LNCAP (cell line): ENCODE measurements at regions not wholly inside any gene's neighbourhood (a gene's known extent, or its start where the extent isn't known, plus 50 kb on each side); places are given as distances from the start of the nearest gene placed in this dataset.

ENCODE experiments used
- TF ChIP-seq, protein P1 (sequence below): fragments of 450-650 bp; IDR thresholded peaks from 2 replicates; pipeline ENCODE4 v1.5.1; 2017; ENCODE audit warnings: mild to moderate bottlenecking

DNA sequence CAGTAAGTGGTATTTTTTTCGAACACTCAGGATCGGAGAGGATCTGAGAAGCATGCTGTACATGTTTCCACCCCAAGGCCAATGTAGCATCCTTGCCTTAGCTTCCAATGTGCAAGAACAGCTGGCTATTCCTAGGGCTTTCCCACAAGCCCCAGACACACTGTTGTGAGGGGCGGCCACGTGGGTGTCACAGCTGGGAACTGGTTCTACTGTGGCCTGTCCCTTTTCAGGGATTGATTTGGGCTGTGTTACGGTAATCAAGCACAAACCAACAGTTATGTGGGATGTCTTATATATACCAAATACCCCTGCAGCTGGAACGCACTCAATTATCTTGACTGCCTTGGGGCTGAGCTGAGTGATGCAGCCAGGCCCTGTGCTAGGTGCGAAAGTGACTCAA is 116.3 kb upstream of the CXCR4 start:
- TF ChIP-seq, protein P1, sequence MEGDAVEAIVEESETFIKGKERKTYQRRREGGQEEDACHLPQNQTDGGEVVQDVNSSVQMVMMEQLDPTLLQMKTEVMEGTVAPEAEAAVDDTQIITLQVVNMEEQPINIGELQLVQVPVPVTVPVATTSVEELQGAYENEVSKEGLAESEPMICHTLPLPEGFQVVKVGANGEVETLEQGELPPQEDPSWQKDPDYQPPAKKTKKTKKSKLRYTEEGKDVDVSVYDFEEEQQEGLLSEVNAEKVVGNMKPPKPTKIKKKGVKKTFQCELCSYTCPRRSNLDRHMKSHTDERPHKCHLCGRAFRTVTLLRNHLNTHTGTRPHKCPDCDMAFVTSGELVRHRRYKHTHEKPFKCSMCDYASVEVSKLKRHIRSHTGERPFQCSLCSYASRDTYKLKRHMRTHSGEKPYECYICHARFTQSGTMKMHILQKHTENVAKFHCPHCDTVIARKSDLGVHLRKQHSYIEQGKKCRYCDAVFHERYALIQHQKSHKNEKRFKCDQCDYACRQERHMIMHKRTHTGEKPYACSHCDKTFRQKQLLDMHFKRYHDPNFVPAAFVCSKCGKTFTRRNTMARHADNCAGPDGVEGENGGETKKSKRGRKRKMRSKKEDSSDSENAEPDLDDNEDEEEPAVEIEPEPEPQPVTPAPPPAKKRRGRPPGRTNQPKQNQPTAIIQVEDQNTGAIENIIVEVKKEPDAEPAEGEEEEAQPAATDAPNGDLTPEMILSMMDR, result no peak

DNA sequence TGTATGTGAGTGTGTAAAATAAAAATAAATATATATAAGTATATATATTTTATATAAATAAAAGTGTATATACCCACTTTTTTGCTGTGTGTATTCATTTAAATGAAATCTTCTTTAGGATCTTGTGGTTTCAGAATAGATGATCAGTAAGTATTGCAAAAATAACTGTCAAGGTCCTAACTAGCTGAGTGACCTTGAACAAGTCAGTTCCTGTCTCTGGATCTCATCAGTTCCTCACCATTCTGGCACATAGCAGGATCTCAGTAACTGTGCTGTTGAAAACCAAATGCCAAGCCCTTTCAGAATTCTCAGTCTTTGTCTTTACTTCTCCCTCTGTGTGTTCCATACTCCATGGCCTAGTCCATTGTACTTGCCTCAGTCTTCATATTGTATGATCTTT is 115.3 kb upstream of the CXCR4 start:
- TF ChIP-seq, protein P1, result no peak

DNA sequence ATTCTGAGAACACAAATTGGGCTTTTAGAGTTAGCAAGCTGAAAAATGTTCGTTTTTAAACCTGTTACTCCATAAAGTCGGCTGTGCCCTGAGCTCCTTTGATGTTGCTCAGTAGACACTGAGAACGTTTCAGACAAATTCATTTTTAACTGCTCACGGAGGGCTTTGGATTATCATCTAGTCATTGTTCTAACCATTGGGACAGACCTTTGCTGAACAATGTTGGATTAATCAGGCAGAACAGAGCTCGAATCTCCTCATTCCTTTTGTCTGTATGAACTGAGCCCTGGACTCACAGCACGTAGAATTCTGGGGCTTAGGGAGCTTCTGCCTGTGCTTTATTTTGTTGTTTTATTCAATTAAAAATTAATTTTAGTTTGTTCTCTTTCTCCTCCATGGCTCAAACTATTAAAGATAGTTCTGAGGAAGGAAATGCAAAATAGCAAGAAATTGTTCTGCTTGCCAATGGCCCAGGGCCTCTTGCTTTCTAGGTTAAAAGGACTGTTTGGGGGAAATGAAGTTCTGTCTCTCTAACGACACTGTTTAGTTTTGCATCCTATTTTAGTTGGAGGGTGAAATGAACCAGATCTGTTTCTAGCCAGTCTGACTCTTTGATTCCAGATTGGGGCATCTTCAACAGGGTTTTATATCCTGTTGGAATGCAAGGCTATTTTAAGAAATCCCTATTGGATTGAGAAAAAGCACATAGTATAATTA is 114.7 kb upstream of the CXCR4 start:
- TF ChIP-seq, protein P1, result no peak

DNA sequence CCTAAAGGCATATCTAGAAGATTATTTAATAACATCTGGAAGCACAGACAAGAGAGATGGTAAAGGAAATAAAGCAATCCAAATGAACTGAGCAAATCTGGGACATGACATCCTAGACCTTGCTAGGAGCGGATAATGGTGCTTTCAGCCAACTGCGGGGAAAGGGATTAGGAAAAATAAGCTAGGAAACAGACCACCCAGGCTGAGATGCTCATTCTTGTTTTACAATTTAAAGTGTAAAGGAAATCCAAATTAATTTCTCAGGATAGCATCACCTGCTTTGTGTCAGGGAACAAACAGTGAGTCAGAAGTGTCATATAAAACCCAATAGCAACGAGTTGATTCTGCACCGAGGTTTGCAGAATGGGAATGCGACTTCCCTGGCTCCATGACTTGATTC is 112.5 kb upstream of the CXCR4 start:
- TF ChIP-seq, protein P1, result no peak

DNA sequence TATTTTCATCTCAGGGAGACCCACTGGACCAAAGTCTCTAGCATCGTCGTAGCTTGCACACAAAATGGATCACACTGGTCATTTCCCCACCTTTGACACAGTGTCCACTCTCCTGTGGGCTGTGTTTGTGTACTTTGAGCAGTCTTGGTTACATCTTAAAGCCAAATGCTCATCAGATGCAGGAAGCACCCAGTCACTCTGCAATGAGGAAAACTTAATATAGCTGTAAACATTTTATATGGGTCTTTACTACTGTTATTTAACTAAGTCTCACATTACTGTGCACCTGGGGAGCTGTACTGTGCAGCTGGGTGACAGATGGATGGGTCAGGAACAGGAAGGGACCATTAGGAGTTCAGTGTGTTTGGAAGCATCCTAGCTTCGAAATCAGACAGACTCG is 109.0 kb upstream of the CXCR4 start:
- TF ChIP-seq, protein P1, result no peak

DNA sequence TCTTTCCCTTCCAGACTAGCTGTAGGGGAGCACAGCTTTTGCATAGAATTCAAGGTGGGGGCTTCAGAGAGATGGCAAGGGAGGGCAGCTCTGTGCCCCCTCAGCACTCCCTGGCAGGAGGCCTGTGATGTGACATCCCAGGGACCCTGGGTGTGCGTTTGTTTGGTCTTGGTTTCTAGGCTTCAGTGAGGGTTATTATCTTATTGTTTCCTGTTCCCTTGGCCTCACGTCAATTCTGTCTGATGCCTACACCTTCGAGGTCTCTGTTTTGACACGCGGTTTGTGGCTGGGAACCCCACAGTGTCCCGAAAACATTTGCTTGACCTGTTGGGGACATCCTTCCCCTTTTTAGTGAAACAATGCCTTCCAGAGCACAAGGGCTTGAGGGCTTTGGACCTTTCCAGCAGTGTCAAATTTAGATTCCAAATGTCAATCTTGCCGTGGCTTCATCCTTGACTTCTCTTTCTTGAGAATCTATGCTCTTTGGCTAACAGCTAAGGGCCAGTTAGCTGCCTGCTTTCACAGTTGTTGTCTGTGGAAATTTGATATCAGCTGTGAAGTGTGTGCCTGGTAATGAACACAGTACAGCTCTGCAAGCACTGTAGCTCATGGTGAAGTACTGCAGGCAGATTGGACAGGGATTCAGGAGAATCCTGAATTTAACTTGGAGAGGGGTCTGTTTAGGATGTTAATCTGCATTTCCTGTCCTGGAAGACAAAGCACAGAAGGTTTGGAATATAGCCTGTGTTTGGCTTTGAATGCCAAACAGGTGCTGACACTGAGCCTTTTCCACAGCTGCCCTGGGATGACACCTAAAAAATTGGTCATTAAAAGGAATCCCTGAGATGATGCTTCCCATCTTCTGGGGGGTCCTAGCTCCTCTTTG is 108.2 kb upstream of the CXCR4 start:
- TF ChIP-seq, protein P1, result no peak

DNA sequence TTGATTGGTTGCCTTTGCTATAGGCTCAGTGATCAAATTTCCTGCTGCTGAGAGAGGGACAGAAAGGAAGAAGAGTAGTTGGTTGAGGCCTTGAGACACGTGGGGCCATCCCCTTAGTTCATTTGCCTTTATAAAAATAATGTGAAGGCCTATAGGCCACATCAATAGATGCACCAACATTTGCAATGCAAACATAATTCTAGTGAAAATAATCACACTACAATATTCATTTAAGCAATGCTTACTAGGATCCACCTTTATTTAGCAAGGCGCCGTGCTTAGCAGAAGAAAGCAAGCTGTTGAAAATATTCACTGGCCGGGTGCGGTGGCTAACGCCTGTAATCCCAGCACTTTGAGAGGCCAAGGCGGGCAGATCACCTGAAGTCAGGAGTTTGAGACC is 105.3 kb upstream of the CXCR4 start:
- TF ChIP-seq, protein P1, result no peak
